Naive B cell (primary cell): ENCODE measurements at regions not wholly inside any gene's neighbourhood (a gene's known extent, or its start where the extent isn't known, plus 50 kb on each side); places are given as distances from the start of the nearest gene placed in this dataset.

Source experiments
- ATAC-seq, 2 donors: fragments of 150-1000 bp; cut with Tn5 transposase; 2 replicates each; pipeline ENCODE4 v1.10.0; 2021; ENCODE audit warnings: low read depth in 2 of 2, mild to moderate bottlenecking in 2 of 2, moderate library complexity in 2 of 2
- DNase-seq: peaks from one replicate; pipeline ENCODE4 v3.0.0; 2022
- H3K27ac Mint-ChIP-seq, 6 donors: one replicate each; pipeline ENCODE4 v1.8.0; 2020 to 2022; ENCODE audit warnings: mild to moderate bottlenecking in 6 of 6, mixed read lengths in 6 of 6, moderate library complexity in 5 of 6, inconsistent platforms in 2 of 6
- H3K27me3 Mint-ChIP-seq, 3 donors: one replicate each; pipeline ENCODE4 v1.8.0; 2021 to 2022; ENCODE audit warnings: mixed read lengths in 3 of 3, mild to moderate bottlenecking in 1 of 3
- H3K36me3 Mint-ChIP-seq, 2 donors: one replicate each; pipeline ENCODE4 v1.8.0; 2020 to 2022; ENCODE audit warnings: mixed read lengths in 2 of 2, inconsistent platforms in 1 of 2, mild to moderate bottlenecking in 1 of 2
- H3K4me1 Mint-ChIP-seq, 3 donors: one replicate each; pipeline ENCODE4 v1.8.0; 2020 to 2022; ENCODE audit warnings: mixed read lengths in 3 of 3, inconsistent platforms in 1 of 3, mild to moderate bottlenecking in 1 of 3, moderate library complexity in 1 of 3
- H3K4me3 Mint-ChIP-seq, 8 donors: one replicate each; pipeline ENCODE4 v1.8.0; 2020 to 2022; ENCODE audit warnings: mild to moderate bottlenecking in 8 of 8, mixed read lengths in 8 of 8, moderate library complexity in 8 of 8, inconsistent platforms in 2 of 8
- H3K9me3 Mint-ChIP-seq, 7 donors: one replicate each; pipeline ENCODE4 v1.8.0; 2020 to 2022; ENCODE audit warnings: mixed read lengths in 7 of 7, mild to moderate bottlenecking in 5 of 7, inconsistent platforms in 2 of 7, moderate library complexity in 1 of 7

- peaks cover 0 to 2% (median 0%) of the 10 kb centered on the region in 7 donors for H3K9me3 Mint-ChIP-seq
- H3K4me3 Mint-ChIP-seq: no peak overlapping the region
- DNase-seq (no peak), ATAC-seq (no peak)
- H3K27ac Mint-ChIP-seq: no peak overlapping the region
- H3K36me3 Mint-ChIP-seq: no peaks in the 10 kb centered on the region
- peaks cover 0 to 4% (median 0%) of the 10 kb centered on the region in 3 donors for H3K27me3 Mint-ChIP-seq
- H3K4me1 Mint-ChIP-seq: peaks cover 33 to 81% (median 63%) of the 10 kb centered on the region in 3 donors
These were observed 188.1 kb upstream of the DMRT1 start for GRCh38 chr9:653421-653820.

GRCh38 chr9:653856-654387, 187.6 kb upstream of the DMRT1 start:
- Mint-ChIP-seq H3K4me1 (peaks cover 33 to 77% (median 58%) of the 10 kb centered on the region in 3 donors), H3K27ac (no peak overlapping the region), H3K27me3 (peaks cover 0 to 4% (median 0%) of the 10 kb centered on the region in 3 donors), H3K9me3 (peaks cover 0 to 2% (median 0%) of the 10 kb centered on the region in 7 donors), H3K4me3 (peak overlapping the region in 1 of 8 donors; percentile 35), H3K36me3 (no peaks in the 10 kb centered on the region)
- ATAC-seq (no peak), DNase-seq (no peak)

- no peak for ATAC-seq
- H3K4me1 Mint-ChIP-seq: peaks cover 27 to 58% (median 51%) of the 10 kb centered on the region in 3 donors
- peaks cover 0 to 4% (median 0%) of the 10 kb centered on the region in 3 donors for H3K27me3 Mint-ChIP-seq
- no peaks in the 10 kb centered on the region for H3K36me3 Mint-ChIP-seq
- peak overlapping the region in 1 of 8 donors; percentile 54 for H3K4me3 Mint-ChIP-seq
- H3K27ac Mint-ChIP-seq: peak overlapping the region in 2 of 6 donors; percentile 22 to 68
- H3K9me3 Mint-ChIP-seq: peaks cover 0 to 2% (median 0%) of the 10 kb centered on the region in 7 donors
- no peak for DNase-seq
These were observed 185.6 kb upstream of the DMRT1 start for GRCh38 chr9:655875-656274.

GRCh38 chr9:656926-657568, 184.4 kb upstream of the DMRT1 start:
- H3K4me1 Mint-ChIP-seq: peaks cover 26 to 56% (median 50%) of the 10 kb centered on the region in 3 donors
- peak; percentile 59 to 88 for ATAC-seq
- peaks cover 0 to 4% (median 0%) of the 10 kb centered on the region in 3 donors for H3K27me3 Mint-ChIP-seq
- H3K4me3 Mint-ChIP-seq: peak overlapping the region in 5 of 8 donors; percentile 2 to 65 (median 53)
- peak overlapping the region in 5 of 6 donors; percentile 5 to 86 (median 68) for H3K27ac Mint-ChIP-seq
- H3K9me3 Mint-ChIP-seq: peaks cover 0 to 2% (median 0%) of the 10 kb centered on the region in 7 donors
- DNase-seq: no peak
- H3K36me3 Mint-ChIP-seq: no peaks in the 10 kb centered on the region

GRCh38 chr9:659286-659685, 182.2 kb upstream of the DMRT1 start:
- ATAC-seq (no peak), DNase-seq (no peak)
- Mint-ChIP-seq H3K36me3 (no peaks in the 10 kb centered on the region), H3K9me3 (peaks cover 0 to 4% (median 0%) of the 10 kb centered on the region in 7 donors), H3K4me1 (peaks cover 26 to 44% (median 40%) of the 10 kb centered on the region in 3 donors), H3K27ac (peak overlapping the region in 1 of 6 donors; percentile 16), H3K4me3 (no peak overlapping the region), H3K27me3 (peaks cover 0 to 4% (median 0%) of the 10 kb centered on the region in 3 donors)

- DNase-seq: no peak
- peaks cover 26 to 37% (median 31%) of the 10 kb centered on the region in 3 donors for H3K4me1 Mint-ChIP-seq
- H3K9me3 Mint-ChIP-seq: peaks cover 0 to 4% (median 0%) of the 10 kb centered on the region in 7 donors
- H3K27ac Mint-ChIP-seq: no peak overlapping the region
- peak in 1 of 2 donors; percentile 51 for ATAC-seq
- peaks cover 0 to 4% (median 0%) of the 10 kb centered on the region in 3 donors for H3K27me3 Mint-ChIP-seq
- H3K36me3 Mint-ChIP-seq: no peaks in the 10 kb centered on the region
- peak overlapping the region in 1 of 8 donors; percentile 53 for H3K4me3 Mint-ChIP-seq
These were observed 181.3 kb upstream of the DMRT1 start for GRCh38 chr9:660227-660626.

- H3K4me1 Mint-ChIP-seq: peaks cover 3 to 13% (median 12%) of the 10 kb centered on the region in 3 donors
- peaks cover 0 to 6% (median 0%) of the 10 kb centered on the region in 3 donors for H3K27me3 Mint-ChIP-seq
- peaks cover 0 to 7% of the 10 kb centered on the region in 2 donors for H3K36me3 Mint-ChIP-seq
- no peak overlapping the region for H3K4me3 Mint-ChIP-seq
- no peak for DNase-seq
- H3K9me3 Mint-ChIP-seq: peaks cover 0 to 4% (median 0%) of the 10 kb centered on the region in 7 donors
- peak overlapping the region in 2 of 6 donors; percentile 15 to 78 for H3K27ac Mint-ChIP-seq
- ATAC-seq: no peak
These were observed 178.0 kb upstream of the DMRT1 start for GRCh38 chr9:663541-663940.

GRCh38 chr9:665296-665695, 176.2 kb upstream of the DMRT1 start:
- Mint-ChIP-seq H3K27ac (peak overlapping the region in 1 of 6 donors; percentile 26), H3K36me3 (peaks cover 13 to 20% of the 10 kb centered on the region in 2 donors), H3K27me3 (peaks cover 0 to 12% (median 6%) of the 10 kb centered on the region in 3 donors), H3K4me3 (no peak overlapping the region), H3K9me3 (peaks cover 4 to 20% (median 15%) of the 10 kb centered on the region in 7 donors), H3K4me1 (peaks cover 3 to 4% (median 4%) of the 10 kb centered on the region in 3 donors)
- ATAC-seq (no peak), DNase-seq (no peak)

GRCh38 chr9:671997-672396, 169.5 kb upstream of the DMRT1 start:
- peaks cover 5 to 24% (median 19%) of the 10 kb centered on the region in 7 donors for H3K9me3 Mint-ChIP-seq
- DNase-seq (no peak), ATAC-seq (no peak)
- peaks cover 0 to under 1% (median under 1%) of the 10 kb centered on the region in 3 donors for H3K4me1 Mint-ChIP-seq
- H3K36me3 Mint-ChIP-seq: peaks cover 14 to 29% of the 10 kb centered on the region in 2 donors
- peaks cover 0 to 17% (median 14%) of the 10 kb centered on the region in 3 donors for H3K27me3 Mint-ChIP-seq
- H3K4me3 Mint-ChIP-seq: no peak overlapping the region
- no peak overlapping the region for H3K27ac Mint-ChIP-seq

GRCh38 chr9:672851-673250, 168.6 kb upstream of the DMRT1 start:
- Mint-ChIP-seq H3K27me3 (peaks cover 0 to 17% (median 14%) of the 10 kb centered on the region in 3 donors), H3K4me3 (no peak overlapping the region), H3K9me3 (peaks cover 5 to 24% (median 19%) of the 10 kb centered on the region in 7 donors), H3K36me3 (peaks cover 14 to 29% of the 10 kb centered on the region in 2 donors), H3K4me1 (peaks cover 7 to 9% (median 9%) of the 10 kb centered on the region in 3 donors), H3K27ac (no peak overlapping the region)
- DNase-seq (no peak), ATAC-seq (no peak)

- Mint-ChIP-seq H3K27me3 (peaks cover 0 to 14% (median 12%) of the 10 kb centered on the region in 3 donors), H3K4me1 (peaks cover 9 to 11% (median 10%) of the 10 kb centered on the region in 3 donors), H3K9me3 (peaks cover 5 to 24% (median 19%) of the 10 kb centered on the region in 7 donors), H3K4me3 (no peak overlapping the region), H3K27ac (peak overlapping the region in 1 of 6 donors; percentile 55), H3K36me3 (peaks cover 14 to 23% of the 10 kb centered on the region in 2 donors)
- ATAC-seq (no peak), DNase-seq (no peak)
These were observed 168.1 kb upstream of the DMRT1 start for GRCh38 chr9:673264-673965.

GRCh38 chr9:673966-674526, 167.5 kb upstream of the DMRT1 start:
- Mint-ChIP-seq H3K27me3 (peaks cover 0 to 14% (median 11%) of the 10 kb centered on the region in 3 donors), H3K4me3 (no peak overlapping the region), H3K27ac (no peak overlapping the region), H3K36me3 (peaks cover 13 to 19% of the 10 kb centered on the region in 2 donors), H3K4me1 (peaks cover 9 to 11% (median 10%) of the 10 kb centered on the region in 3 donors), H3K9me3 (peaks cover 5 to 20% (median 17%) of the 10 kb centered on the region in 7 donors)
- no peak for ATAC-seq
- no peak for DNase-seq
